Activated CD4-positive, alpha-beta T cell treated with anti-CD3 and anti-CD28 coated beads, Interleukin-2, amount 50 U/mL, for 16 hours (primary cell): ENCODE measurements at regions not wholly inside any gene's neighbourhood (a gene's known extent, or its start where the extent isn't known, plus 50 kb on each side); places are given as distances from the start of the nearest gene placed in this dataset.
"Not testable (repeated sequence)": the region's sequence is repeated elsewhere in the genome, so short reads cannot be mapped to it uniquely, and the experiment has no call there.

ENCODE experiments used
- DNase-seq: peaks from one replicate; pipeline ENCODE4 v3.0.0-alpha.2; 2020

DNA sequence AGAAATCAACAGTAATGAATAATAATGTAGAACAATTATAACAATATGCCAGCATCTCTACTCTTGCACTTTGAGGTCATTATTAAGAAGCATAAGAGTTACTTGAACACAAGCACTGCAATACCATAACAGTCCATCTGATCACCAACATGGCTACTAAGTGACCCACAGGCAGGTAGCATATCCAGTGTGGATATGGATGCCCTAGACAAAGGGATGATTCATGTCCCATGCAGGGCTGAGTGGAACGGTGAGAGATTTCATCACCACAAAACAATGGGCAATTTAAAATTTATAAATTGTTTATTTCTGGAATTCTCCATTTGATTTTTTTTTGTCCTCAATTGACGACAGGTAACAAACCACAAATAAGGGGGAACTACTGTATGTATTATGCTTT, 107.7 kb upstream of the TSC22D2 start:
- no peak for DNase-seq

DNA sequence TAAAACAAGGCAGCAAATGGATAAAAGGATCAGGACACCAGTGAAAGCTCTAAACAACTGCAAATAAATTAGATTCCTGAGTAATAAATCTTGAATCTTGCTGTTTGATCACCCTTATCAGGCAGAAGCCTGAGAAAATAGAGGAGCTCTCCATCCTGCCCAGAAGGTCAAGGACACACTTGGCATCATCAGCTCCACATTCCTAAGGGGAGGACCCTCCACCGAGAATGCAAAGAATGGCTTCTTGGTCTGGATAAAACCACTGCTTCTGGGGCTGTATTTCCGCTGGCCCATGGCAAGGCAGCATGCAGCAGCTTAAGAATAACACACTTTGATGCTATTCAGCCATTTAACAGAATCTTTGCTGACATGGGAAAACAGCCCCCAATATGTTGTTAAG, 108.9 kb upstream of the TSC22D2 start:
- no peak for DNase-seq

DNA sequence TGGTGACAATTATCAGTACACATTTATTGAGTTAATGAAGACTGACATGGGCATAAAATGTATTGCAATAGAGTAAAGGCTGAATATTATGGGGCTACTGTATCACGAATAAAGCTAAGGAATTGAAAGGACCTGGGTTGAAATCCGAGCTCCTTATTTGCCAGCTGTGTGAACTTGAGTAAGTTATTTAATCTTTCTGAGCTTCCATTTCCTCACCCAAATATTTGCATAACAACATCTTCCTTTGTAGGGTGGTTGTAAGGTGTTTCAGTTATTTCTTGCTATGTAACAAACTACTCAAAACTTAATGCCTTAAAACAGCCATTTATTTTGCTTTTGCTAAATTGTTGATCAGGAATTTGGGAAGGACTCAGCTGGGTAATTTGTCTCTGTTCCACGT, 111.1 kb upstream of the TSC22D2 start:
- DNase-seq, result no peak

DNA sequence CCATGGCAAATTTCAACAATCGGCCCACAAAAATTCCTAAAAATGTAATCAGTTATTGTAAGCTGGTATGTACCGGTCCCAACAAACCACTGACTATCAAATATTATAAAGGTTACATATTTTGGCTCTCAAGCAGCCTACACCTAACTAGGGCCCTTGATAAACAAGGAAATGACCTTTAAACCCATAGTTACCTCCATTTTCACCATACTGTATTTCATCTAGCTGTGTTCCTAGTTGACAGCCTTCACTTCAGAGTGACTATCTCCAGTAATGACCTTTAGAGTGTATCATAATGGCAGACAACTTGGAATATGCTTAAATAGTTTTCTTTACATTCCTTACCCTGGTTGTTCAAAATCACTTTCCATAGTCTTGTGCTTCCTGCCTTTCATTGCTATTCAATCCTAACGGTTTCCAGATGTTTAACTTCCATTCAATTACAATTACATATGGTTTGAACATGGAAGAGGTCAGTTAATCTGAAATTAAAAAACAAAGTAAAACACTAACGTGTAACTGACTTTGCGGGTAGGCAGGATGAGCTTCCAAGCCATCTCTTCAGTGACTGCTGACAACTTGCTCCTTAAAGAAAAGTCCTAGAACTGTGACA, 111.9 kb upstream of the TSC22D2 start:
- no peak for DNase-seq

DNA sequence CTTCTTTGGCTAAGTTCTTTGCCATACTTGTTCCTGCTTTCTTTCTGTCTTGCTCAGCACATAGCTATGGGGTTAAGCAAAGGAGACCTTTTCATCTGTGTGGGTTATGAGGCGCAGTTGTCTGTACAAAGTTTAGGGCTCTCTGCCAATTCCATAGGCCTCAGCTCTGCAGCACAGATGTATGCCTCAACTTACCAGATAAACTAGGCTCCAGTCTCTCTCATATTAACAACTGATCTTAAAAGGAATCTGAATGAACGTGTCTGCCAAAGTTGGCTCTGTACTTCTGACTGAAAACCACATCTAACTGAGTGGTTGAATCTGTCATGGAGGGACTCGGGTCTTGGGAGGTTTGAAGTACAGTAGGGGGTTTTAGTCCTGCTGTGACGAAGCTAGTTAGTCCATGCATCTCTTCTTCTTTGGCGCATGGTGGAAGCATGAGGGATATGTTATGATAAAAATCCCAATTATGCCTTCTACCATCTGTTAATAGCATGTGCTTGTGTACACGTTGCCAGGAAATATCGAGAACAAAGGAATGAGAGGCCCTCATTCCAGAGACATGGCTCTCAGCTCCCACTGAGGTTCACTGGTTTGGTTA, 114.6 kb upstream of the TSC22D2 start:
- no peak for DNase-seq

DNA sequence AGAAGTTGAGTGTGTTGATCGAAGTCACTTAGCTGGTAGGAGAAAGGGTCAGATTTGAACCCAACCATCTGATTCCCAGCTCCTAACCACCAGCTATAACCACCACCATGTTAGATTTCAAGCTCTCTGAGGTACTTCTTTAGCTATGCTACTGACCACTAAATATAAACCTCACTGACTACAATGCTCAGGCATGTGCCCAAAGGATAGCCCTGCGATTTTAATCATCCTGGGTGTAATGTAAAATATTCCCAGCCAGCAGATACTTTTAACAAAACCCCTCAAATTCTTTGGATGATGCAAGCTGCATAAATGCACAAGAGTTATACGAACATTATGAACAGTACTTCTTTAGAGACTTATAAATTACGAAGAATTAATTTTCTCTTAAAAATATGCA, 115.2 kb upstream of the TSC22D2 start:
- DNase-seq, result no peak

DNA sequence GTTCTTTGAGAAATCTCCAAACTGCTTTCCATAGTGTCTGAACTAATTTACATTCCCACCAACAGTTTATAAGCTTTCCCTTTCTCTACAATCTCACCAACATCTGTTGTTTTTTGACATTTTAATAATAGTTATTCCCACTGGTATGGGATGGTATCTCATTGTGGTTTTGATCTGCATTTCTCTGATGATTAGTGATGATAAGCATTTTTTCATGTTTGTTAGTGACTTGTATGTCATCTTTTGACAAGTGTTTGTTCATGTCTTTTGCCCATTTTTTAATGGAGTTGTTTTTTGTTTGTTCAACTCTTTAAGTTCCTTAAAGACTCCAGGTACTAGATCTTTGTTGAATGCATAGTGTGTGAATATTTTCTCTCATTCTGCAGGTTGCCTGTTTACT, 116.6 kb upstream of the TSC22D2 start:
- no peak for DNase-seq

DNA sequence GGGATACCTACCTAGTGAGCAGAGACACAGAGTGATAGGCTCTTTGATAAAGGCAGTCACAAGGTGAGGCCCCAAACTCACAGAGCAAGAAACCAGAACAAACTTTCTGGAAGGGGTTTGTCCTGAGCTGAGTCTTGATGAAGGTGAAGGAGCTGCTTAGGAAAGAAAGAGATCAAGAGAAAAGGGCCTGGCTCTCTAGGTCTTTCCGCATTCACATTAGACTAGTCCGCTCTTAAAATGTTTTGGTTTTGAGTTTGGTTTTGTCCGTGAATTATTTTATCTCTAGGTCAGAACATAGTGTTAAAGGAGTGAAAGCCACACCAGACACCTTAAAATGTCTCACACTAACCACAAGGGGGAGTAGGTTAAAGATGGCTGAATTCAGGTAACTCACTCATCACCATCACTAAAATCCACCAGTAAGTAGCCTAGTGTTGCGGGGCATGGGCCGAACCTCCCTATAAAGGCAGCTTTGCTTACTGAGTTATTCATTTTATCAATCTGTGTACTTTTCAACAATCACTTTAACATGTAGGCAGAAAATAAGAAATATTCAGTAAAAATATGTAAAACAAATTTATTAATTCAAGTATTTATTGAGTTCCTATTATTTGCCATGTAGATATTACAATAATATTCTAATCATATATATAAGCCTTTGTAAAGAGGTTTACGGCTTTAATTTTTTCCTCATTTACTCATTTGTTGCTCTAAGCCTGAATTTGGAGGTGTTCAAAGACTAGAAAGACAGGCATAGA, 121.5 kb upstream of the TSC22D2 start:
- peak; percentile 18 for DNase-seq

DNA sequence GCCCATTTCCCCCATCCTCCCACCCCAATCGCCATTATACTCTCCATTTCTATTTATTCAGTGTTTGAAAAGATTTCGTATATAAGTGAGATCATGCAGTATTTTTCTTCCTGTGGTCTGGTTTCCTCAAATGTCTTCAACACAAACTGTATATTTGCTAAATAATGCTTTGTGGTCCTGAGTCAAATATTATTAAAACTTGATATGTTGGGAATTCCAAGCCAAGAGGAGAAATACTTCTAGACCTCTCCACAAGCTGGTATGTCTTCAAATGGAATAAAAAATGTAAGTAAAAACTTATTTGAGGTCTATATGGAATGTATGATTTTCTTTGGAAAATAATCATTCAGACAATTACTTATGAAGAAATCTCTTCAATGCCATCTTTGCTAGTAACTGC, 122.5 kb upstream of the TSC22D2 start:
- no peak for DNase-seq

DNA sequence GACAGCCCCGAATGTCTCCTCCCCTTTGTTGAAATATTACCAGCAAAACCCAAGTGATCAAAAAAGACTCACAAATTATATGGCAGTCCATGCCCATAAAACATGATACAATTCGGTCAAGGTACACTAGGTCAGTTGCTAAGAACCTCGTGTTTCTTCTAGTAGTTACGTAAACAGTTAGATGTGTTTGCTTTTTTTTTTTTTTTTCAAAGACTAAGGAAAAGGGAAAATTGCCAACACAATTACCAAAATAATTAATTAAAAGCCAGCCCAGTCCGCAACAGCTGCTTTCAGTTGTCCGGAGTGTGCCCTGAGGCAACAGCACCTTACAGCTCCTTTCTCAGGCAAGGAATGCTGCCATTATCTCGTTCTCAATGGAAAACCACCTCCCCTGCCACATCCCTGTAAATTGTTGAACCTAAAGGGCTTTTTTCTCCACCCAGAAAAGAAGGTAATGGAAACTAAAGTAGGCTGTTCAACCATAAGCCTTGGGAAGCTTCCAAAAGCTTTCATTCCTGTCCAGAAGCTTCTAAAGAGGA, 129.2 kb upstream of the TSC22D2 start:
- no peak for DNase-seq

DNA sequence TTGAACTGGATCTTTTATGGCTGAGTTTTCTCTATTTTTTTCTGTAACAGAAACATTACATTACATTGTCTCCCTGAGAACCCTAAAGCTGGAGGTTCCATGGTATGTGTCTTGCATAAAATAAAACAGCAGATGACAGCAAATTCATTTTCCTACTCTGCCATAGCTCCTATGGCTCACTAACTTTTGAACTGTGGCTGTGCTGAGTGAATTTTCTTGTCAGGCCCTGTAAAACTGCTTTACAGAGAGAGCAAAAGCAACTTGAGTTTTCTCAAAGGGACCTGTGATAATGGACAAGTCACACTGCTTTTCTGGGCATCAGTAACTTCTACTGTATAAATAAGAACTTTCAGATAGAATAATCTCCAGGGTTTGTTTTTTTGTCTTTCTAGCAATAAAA, 129.9 kb upstream of the TSC22D2 start:
- no peak for DNase-seq

DNA sequence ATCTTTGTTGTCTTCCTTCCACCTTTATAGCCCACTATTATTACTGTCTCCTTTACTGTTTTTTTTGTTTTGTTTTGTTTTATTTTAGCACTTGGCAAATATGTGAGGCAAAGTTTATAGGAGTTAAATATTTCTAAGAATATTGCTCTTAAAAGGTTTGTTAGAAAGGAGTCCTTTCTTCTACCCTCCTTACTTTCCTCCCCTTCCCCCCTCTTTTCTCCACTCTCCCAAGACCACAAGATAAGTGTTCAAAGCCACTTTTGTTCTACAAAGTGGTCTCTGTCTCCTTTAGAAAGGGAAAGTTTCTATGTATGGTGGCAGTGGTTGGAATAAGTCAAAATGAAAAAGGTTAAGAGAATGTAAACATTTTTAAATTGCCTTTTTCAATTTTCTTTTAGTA, 130.7 kb upstream of the TSC22D2 start:
- DNase-seq, result no peak

DNA sequence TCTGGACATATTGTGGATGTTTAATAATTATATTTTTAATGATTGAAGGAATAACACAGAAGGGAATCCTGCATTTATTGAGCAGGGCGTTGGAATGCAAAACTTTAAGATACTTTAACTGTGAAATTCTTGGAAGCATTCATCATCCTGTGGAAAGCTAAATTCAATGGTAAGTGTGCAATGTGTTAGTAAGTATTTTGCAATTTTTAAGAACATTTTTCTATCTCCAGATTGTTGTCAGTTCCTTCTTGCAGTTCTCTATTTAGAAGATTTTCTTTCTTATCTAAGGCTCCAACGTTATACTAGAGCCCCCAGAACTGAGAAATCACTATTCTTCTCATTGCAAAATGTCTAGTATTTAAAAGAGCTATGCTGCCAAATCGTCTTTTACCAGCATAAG, 132.2 kb upstream of the TSC22D2 start:
- DNase-seq, result no peak

DNA sequence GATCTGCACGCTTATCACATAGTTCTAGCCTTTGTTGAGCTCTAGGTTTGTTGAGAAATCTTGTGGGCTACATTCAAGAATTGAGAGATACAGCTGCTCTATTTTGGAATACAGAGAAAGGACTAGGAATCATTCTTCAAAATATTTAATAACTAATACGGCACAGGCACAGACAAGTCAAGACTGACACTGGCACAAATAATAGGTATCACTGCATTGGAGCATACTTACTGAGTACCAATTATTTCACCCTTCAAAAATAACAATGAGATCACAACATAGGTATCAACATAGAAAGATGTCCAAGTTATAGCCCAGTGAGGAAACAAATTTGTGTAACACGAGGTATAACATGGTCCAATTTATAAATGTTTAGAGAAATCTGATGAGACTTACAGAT, 133.7 kb upstream of the TSC22D2 start:
- no peak for DNase-seq

DNA sequence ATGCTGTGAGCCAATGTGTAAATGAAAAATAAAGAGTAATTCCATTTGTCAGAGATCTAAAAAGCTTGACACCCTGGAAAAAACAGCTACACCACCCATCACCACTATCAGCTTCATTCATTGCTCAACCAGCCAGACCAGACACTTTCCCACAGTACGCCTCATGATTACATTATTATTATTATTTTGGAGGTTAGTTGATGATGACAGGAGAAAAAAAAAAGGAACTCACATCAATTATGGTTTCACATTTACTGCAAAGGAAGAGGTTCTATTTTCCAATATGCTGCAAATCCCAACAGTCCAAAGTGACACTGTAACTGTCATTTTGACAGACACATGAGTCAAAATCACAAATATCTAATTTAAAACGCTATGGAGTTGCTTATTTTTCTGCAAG, 134.7 kb upstream of the TSC22D2 start:
- no peak for DNase-seq

DNA sequence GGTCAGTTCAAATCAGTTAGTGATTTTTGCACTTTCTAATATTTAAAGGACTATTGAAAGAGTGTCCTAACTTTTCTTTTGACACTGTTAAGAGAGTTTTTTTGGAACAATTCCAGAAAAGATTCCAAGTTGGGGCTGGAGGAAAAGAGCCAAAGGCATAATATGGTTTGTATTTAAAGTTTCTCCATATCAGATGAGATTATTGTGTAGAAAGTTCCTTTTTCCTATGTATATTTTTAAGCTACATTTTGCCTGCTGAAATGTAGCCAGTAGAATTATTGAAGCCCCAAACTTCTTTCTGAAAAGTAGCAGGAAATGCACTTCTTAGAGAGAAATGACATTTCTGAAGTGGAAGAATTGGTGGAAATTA, 136.5 kb upstream of the TSC22D2 start:
- DNase-seq, result no peak

DNA sequence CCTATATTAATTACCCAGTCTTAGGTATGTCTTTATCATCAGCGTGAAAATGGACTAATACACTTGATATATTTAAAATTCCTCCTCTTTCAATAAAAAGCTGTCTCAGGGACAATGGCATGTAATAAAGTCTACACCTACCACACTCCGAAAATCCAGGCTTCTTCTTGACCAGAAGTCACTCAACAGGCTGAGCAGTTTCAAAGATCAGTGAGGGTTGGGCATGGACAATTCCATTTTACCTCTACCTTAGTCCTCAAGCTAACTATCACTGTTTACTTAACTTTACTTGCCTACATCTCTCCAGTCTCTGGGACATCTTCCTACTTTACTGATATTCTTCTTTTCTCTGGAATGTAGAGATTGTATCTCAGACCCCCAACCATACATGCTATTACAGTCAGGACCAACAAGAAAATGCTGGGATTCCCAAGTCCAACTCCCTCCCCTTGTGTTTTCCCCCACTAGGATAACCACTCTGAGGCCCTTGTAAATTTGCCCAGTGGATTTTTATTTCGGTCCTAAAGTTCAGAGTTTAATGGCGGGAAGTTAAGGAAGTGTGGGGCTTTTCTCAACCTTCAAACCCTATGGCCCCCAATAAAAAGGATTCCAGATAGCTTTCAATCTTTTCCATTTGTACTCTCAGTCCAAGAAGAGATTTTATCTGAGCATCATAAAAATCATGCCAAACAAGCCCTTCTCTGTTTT, 137.1 kb upstream of the TSC22D2 start:
- DNase-seq, result no peak

DNA sequence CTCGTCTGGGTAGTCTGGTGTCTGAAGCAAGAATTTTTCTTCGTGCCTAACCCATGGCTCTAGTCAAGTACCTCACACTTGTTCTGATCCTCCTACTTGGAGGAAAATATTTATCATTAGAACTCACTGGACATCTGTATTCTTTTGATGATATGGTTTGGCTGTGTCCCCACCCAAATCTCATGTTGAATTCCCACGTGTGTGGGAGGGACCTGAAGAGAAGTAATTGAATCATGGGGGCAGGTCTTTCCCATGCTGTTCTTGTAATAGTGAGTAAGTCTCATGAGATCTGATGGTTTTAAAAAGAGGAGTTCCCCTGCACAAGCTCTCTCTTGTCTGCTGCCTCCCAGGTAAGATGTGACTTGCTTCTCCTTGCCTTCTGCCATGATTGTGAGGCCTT, 137.7 kb upstream of the TSC22D2 start:
- DNase-seq, result not testable (repeated sequence)

DNA sequence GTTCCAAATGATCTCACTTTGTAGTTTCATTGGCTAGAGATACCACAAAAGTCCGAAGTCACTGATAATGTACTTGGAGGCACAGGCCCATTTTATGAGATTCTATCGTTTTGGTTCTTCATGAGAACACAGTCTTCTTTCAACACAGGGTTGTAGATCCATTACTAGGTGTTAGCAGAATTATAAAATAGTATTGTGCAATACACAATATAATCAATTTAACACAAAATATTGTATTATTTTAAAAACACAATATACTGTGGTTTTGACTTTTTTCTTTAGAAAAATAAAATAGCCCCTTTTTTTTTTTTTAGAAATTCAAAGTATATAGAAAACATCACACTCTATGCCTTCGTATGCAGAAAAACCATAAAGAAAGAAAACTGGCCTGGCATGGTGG, 138.6 kb upstream of the TSC22D2 start:
- DNase-seq, result no peak

DNA sequence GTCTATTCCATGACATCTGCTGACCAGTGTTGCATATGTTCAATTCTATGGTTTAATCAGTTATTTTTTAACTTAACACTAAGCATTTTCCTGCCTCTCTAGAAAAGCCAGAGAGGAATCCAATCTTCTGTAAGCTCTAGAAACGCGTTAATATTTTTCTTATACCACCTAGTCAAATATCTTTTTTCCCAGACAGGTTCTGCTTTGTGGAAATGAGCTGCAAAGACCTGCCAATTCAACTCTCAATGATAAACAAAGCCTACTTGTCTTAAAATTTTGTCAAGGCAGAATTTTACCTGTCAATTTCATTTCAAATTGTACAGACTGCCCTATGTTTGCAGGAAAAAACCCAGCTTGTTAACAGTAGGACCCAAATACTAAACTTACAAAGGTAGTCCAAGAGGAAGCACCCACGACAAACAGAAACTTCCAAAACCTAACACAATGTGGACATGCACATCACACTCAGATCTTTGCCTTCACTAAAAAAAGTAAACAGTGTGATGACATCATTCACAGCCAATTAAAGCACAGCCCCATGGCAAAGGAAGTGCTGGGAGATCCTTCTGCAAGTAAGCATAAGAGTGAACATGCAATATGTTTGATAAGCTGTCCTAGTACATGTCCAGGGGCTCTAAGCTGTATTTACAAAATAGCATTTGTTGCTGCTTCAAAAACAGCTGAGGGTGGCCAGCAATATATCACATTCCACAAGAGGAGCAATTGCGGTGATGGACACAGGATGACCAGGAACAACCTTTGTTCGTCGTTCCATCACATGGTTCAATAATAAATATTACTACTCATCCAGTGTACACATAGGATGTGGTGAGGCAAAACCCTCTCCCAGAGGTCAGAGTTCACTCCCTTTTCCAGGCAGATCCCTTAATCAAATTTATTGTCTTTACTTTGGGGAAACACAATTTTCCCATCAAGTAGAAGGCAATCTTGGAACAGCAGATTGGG, 139.4 kb upstream of the TSC22D2 start:
- no peak for DNase-seq

DNA sequence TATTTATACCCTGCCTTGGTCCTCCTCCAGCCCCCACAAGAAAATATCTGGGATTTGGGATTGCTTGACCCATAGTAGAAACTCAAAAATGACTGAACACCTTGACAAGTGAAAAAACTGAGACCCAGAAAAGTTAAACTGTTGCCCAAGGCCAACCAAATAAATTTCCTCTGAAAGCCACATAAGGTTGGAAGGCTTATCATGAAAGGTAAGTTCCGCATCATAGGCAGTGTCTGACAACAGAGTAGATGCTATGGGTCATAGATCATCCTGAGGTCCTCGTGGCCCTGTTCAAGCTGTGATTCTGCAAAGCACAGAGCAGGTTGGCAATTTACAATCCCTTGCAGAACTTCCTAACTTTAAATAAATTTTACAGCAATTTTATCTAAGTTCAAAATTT, 140.8 kb upstream of the TSC22D2 start:
- no peak for DNase-seq

DNA sequence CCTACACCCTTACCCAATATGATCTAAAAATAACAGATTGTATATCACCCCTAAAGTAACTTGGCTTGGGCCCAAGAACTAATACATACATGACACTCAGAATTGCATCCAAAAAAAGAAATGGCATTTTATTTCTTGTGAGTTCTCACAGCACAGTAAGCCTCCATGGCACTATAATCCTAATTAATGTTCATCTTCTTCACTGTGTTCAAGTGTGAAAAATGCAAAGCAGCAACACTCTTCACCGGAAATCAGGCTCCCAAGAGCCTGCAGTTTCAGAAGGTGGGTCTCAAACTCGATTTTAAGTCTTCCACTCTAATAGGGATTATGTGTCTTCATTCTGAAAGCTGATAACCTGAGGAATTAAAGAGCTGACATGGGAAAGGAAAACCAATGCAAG, 142.8 kb upstream of the TSC22D2 start:
- no peak for DNase-seq
